ENCODE measurements at regions not wholly inside any gene's neighbourhood (a gene's known extent, or its start where the extent isn't known, plus 50 kb on each side); places are given as distances from the start of the nearest gene placed in this dataset.

DNA sequence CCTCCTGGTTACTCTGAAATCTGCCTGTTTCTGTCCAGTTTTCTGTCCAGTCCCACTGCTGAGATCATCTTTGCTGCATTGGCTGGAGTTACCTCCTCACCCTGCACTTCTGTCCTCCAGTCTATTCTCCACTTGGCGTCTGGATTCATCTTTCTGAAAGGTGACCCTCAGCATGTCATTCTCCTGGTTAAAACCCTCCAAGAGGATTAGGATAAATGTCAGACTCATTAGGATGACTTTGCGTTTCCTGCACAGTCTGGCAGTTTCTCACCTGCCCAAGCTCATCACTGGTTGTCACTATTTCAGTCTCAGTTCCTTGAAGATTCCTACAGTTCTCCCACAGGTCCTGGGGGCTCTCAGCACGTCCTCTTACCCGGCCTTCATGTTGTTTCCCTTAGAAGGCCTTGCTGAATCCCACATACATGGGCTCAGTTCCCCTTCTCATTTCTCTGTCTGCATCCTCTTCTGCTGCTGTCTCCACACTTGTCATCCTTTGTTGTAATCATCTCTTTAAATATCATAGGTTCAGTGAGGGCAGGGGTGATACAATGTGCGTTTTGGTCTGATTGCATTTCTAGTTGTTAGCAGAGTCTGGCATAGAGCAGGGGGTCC lies 374.8 kb downstream of the QKI start:
- no peak for DNase-seq (ENCODE audit: low read depth in 1 of 2, low spot score in 1 of 2)

DNA sequence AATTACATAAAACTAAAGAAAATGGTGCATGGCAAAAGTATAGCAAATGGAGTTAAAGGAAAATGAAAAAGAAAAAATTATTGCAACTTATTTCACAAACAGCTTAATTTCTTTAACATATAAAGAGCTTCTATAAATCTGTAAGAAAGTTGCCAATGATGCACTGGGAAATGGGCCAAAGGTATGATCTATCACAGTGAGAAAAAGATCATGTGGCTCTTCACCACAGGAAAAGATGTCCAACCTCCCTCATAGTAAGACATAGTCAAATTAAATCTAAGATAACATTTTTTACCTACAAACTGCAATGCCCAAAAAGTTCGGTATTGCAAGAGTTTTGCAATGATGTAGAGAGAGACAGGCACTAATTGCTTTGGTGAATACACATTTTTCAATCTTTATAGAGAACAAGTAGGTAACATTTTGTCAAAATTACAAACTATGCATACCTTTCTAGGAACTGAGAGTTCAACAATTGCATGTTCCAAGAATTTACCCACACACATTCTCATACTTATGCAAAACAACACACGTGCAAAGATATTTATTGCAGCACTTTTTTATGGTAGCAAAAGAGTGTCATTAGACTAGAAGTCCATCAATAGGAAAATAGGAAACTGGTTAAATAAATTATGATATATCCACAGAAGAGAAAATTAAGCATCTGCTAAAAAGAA lies 372.6 kb downstream of the QKI start:
- no peak for DNase-seq (ENCODE audit: low read depth in 1 of 2, low spot score in 1 of 2)

DNA sequence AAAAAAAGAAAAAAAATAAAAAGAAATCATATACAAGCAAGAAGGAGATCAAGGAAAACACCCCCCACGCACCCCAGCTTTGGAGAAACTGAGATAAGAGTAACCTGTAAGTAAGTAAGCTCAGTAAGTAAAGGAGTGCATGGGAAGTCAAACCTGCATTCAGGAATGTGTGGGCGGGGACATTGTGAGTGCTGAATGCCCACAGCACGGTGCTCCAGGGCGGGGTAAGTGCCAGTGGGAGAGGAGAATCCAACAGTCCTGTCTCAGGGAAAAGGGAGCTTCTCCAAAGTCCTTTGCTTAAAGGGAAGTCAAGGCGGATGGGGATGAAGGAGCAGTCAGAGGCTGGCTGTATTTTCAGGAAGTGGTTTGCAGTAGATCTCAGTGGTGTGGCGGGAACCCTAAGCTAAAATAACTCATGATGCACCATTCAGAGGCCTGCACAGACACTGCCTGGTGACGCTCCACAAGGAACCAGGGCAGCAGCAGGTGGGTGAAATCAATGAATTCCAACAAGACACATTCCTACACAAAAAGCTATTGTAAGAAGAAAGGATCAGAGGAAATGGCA lies 368.0 kb downstream of the QKI start:
- DNase-seq (ENCODE audit: low read depth in 1 of 2, low spot score in 1 of 2), result no peak

DNA sequence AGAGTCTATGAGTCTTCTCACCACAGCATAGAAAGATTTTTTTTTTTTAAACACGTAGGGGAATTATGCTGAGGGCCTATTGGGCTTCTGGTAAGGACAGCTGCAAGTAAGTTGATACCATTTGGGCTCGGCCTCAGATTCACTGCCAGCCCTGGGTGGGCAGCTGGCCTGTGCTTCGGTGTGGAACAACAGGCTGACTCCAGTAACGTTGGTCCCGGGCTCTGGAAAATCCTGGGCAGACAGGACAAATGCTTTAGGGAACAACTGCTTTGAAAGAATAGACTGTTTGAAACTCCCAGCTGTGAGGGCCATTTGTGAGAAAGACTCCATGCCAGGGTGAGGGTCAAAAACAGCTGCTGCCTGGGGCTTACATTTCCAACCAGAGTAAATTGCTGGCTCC lies 366.5 kb downstream of the QKI start:
- DNase-seq (ENCODE audit: low read depth in 1 of 2, low spot score in 1 of 2), result no peak

DNA sequence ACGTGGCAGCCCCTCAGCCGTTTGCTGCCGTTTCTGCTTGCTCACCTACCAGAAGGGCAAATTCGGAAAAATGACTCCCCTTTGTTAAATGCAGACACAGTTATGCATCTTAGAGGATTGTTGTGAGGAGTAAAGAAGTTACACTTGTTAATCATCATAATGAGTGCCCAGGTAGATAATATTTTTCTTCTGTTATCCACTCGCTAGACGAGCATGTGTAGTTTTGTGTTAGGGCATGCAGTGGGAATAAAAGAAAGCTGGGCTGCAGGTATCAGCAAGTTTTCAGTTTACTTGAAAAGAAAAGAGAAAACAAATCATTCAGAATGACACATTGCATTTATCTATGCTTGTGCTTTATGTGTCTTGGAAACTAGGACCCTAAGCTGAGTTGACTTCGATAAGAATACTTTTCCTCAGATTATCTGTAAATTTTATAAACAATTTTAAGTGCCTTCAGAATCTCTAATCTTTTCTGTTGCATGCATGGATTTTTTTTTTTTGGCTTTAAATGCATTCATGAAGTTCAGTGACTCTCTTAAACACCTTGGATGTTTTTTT lies 365.3 kb downstream of the QKI start:
- DNase-seq (ENCODE audit: low read depth in 1 of 2, low spot score in 1 of 2), result no peak

DNA sequence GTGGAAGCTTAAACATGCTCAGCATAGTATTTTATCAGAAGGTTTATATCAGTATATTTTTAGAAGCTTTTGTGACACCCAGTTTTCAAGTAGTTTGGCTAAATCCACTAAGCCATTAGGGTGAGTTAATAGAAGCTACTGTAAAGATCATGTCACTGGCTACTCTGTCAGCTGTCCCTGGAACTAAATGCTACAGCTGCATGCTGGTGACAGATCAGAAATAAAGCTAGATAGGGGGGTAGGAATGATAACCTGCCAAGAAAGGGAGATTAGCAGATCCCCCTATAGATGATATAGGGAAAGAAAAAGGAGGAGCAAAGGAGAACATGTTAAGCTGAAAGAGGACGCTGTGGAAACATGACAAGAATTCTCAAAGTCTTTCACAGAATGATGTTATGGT lies 363.2 kb downstream of the QKI start:
- DNase-seq (ENCODE audit: low read depth in 1 of 2, low spot score in 1 of 2), result no peak

DNA sequence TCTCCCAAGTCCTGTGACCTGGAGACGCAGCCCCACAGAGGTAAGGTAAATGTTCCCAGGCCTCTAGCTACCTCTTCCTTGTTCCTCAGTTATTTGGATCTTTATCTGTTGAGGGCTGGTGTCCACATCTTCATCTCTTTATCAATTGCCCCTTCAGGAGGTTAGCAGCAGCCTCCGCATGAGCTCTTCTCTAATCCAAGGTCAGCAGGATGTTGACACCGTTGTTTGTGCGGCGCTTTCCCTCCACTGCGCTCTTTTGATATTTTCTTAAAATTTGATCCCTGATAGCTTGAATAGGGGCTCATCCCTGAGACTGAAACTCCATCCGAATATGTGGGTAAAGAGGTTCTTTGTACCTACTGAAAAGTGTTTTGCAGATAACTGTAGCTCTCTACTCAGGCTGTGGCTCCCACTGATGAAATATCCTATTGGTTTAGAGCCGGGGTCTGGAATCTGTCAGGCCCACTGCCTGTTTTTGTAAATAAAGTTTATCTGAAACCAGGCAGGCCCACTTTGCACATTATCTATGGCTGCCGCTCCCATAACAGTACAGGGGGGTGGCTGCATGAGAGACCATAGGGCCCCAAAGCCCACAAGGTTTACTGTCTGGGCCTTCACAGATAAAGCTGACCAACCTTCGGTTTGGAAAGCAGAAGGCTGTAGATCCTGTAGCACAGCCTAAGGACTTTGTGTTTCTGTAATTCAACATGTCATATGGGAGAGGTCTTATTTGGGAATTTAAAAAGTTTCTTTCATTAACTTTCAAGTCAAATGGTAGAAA lies 362.6 kb downstream of the QKI start:
- DNase-seq (ENCODE audit: low read depth in 1 of 2, low spot score in 1 of 2), result no peak

DNA sequence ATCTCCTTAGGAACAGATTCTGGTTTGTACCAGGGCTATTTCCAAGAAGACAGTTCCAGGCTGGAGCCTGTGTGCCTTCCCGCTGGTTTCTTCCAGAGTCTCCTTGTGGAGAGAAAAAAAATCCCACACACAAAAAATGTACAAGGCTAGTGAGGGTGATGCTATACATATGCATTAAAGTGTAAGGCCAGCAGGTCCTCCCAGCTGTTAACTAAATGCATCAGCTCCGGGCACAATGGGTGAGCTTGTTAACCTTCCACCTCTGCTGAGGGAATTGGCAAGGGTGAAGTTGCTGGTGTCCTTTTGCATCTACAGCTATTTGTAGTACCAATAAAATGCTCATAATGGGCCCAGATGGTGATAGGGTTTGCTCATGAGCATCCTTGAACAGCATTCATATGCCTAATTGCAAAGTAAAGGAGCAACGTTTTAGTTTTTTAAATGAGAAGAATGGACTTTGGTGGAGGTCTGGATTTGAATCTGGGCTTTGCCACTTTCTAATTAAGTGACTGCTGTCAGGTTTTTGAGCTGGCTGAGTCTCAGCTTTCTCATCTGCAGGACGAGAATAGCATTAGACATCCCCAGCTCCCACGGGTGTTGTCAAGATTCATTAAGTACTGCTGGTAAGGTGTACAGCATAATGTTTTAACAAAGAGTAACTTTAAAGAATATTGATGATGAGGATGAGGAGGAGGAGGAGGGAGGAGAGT lies 361.8 kb downstream of the QKI start:
- DNase-seq (ENCODE audit: low read depth in 1 of 2, low spot score in 1 of 2), result no peak

DNA sequence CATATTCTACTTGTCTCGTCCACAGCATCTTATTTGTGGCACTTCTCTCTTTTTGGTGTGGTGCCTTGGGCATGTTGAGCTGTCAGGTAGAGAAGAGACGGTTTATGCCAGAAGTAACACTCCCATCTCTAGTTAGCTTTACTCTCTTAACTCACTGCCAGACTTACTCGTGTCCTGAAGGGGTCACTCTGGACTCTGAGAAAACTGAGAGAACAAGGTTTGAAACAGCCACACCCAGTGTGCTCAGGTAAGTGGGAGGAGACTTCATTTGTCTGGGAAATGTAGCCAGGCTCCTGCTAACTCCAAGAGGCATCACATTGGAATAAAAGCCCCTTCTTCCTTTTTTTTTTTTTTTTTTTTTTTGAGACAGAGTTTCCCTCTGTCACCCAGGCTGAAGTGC lies 360.8 kb downstream of the QKI start:
- no peak for DNase-seq (ENCODE audit: low read depth in 1 of 2, low spot score in 1 of 2)

DNA sequence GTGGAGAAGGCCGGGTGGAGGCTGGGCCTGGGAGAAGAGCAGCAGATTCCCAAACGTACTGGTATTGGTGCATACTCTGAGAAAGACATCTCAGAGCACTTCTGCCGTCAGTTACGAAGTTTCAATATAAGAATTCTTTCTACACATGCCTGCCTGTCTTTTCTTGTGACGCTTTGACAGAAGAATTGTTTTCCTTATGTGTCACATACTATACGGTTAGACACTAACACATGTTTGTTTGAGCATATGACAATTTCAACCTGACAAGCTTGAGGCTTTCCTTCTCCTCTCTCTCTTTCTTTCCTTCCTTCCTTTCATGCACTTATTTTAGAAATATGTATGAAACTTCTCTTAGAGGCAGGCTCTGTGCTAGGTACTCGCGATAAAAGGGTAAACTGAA lies 360.0 kb downstream of the QKI start:
- DNase-seq (ENCODE audit: low read depth in 1 of 2, low spot score in 1 of 2), result no peak

DNA sequence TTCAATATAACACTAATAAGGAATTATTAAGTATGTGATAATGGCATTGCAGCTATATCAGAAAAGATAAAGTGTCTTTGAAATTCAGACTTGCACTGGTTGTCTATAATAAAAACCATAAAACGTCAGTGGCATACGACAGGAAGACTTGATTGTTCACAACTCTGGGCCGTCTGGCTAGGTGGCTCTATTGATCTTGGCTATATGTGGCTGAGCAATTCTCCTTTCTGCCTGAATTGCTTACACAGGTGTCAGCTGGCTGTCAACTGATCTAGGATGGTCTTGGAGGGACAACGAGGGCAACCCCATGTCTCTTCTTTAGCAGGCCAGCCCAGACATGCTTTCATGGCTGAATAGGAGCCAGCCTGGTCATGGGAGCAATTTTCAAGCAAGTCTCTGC lies 359.1 kb downstream of the QKI start:
- no peak for DNase-seq (ENCODE audit: low read depth in 1 of 2, low spot score in 1 of 2)

DNA sequence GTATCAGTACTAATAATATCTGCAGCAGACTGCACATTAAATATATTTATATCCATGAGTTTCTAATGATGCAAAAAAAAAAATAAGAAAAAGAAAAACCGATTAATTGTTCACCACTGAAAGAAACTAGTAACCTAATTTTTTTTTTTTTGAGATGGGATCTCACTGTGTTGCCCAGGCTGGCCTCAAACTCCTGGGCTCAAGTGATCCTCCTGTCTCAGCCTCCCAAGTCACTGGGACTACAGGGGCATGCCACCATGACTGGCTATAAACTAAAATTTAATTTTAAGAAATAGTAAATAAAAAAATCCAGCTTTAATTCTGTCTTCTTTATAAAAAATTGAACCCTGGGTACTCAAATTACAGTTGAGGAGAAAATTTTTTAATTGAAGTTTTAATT lies 358.2 kb downstream of the QKI start:
- DNase-seq (ENCODE audit: low read depth in 1 of 2, low spot score in 1 of 2), result no peak

DNA sequence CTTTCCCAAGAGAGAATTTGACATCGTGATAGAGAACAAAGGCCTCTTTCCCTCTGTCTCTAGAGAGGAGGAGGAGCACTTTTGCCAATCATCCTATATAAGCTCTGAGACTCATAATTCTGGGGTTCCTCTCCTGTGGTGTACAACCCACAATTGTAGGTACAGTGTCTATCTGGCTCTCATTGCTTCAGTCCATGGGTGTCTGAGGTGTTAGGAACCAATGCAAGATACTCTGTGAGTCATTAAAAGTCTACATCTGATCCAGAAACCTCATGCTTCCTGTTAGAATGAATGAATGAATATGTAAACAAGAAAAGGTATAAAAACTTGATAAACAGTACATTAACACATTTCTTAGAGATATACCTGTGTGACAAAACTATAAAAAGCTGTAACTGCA lies 356.7 kb downstream of the QKI start:
- no peak for DNase-seq (ENCODE audit: low read depth in 1 of 2, low spot score in 1 of 2)

DNA sequence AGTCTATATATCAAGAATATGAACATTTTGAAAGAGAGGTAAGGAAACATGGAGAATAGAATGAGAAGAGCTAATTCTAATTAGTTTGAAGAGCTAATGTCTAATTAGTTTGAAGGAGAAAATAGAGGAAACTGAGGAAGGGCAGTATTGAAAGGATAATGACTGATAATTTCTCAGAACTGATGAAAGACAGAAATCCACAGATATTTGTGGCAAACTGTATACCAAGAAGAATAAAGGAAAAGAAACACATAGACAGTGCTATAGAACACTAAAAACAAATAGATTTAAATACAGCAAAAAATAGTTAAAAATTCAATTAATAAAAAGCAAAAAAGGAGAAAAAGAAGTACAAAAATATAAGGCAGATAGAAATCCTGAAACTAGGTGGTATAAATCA lies 354.4 kb downstream of the QKI start:
- no peak for DNase-seq (ENCODE audit: low read depth in 1 of 2, low spot score in 1 of 2)

DNA sequence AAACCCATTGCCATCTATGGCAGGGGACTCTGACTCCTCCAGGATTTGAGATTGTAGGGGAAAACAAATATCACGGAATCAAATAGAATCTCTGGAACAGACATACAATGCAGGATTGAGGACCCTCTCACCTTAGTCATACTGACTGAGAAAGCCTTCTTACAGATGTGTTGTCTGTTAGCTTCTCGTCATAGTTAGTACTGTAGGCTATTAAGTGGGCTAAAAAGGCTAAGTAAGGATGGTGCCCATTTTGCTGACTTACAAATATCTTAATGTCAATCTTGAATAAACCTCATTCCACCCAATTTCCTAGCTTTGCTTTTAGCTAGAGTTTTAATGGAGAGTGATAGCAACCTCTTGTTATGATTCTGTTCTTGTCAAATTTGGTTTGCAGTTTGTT lies 352.4 kb downstream of the QKI start:
- no peak for DNase-seq (ENCODE audit: low read depth in 1 of 2, low spot score in 1 of 2)

DNA sequence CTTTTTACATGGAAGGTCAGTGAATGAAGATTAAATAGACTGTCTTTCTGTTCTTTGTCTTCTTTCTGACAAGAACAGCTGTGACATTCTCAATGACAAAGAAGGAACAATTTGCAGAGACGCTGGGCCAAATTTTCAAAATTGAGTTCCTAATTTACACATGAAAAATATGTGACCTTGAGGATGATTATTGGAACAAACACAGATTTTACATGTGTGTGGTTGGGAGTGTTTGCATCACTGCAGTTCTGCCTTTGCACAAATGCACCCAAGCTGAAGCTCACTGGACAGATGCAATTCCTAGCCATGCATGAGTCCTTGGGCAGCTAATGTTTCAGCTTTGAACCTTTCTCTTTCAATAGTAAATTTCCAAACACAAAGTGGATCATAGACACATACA lies 350.8 kb downstream of the QKI start:
- DNase-seq (ENCODE audit: low read depth in 1 of 2, low spot score in 1 of 2), result no peak

DNA sequence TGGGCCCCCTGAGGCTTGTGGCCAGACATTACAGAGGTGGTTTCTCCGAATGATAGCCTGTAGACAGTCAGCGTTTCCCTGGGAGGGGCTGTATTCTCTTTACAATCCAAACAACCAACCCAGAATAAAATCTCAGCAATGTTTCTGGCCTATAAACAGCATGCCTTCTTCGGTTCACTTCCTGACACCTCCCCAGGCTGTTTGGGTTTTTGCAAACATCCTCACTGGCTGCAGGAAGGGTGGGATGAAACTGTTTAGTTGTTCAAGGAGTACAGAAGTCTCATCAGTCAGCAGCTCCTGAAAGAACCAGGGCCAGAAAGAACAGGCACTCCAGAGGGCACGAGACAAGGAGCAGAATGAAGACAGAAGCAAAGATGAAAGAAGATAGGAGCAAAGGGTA lies 350.0 kb downstream of the QKI start:
- no peak for DNase-seq (ENCODE audit: low read depth in 1 of 2, low spot score in 1 of 2)

DNA sequence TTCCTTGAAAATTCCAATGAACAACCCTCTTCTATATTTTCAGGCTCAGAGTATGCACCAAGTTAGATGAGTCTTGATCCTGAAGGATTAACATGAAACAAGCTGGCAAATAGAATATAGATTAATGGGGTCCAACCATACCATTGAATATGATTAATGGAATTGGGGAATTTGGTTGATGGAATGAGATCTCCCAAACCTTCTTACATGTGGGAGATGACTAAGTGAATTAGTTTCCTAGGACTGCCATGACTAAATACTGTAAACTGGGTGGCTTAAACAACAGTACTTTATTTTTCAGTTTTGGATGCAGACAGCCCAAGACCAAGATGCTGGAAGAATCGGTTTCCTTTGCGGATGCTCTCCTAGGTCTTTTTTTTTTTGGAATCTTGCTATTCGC lies 347.0 kb downstream of the QKI start:
- no peak for DNase-seq (ENCODE audit: low read depth in 1 of 2, low spot score in 1 of 2)

DNA sequence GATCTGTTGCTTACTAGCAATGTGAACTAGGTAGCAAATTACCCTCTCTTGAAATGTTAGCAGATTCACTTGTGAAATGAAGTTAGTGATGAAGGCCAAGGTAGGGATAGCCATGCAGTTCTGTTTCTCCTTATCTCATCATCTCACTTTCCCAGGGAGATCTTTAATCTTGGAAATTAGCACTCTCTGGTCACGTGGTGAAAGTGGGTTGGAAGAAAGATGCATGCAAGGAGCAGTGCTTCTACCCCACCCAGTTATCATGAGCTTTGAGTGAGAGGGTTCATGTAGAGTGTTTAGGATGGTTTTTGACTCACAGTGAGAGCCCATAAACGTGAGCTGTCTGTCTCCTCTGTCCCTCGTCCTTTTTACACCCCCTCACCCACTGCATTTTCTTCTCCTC lies 346.3 kb downstream of the QKI start:
- no peak for DNase-seq (ENCODE audit: low read depth in 1 of 2, low spot score in 1 of 2)

DNA sequence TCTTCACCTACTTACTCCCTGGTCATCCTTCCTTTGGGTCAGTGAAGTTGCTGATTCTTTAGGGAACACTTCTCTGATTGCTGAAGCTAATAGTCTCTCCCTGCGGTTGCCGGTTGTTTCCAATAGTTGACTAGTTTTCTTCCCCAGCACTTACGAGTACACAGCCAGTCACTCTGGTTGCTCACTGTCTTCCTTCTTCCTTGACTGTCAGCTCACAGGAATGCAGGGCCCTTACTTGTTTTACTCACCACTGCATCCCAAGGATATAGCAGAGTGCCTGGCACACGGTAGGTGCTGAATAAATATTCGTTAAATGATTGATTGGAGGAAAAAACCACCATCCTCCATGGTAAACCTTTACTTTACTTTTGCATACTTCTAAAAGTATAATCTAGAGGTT lies 345.0 kb downstream of the QKI start:
- DNase-seq (ENCODE audit: low read depth in 1 of 2, low spot score in 1 of 2), result no peak

DNA sequence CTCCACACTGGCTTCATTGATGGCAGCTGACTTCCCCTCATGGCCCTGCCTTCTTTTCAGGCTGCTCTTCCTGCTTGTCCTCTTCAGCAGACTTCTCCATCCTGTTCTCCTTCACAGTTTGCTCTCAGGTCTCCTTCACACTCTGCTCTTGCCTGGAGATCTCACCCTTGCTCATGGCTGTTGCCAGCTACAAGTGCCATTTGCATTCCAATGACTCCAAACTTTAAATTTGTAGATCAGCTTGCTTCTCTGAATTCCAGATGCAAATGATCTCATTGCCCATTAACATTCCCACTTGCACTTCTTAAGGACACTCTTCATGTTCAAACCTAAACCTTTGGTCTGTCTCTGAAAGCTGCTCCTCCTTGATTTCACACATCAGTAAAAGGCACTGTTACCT lies 343.0 kb downstream of the QKI start:
- no peak for DNase-seq (ENCODE audit: low read depth in 1 of 2, low spot score in 1 of 2)

All from activated CD4-positive, alpha-beta T cell treated with anti-CD3 and anti-CD28 coated beads, Interleukin-2, amount 50 U/mL, for 24 hours (primary cell).